Thyroid gland (tissue), 4 donors: ENCODE measurements at regions not wholly inside any gene's neighbourhood (a gene's known extent, or its start where the extent isn't known, plus 50 kb on each side); places are given as distances from the start of the nearest gene placed in this dataset.

Experiments used
- DNase-seq, 2 donors: peaks; one replicate each; pipeline ENCODE4 v3.0.0-alpha.2; 2019
- H3K27ac ChIP-seq, 3 donors: fragments of 200-600 bp; sonication (generic); 1 replicate in 2 of 3; 2 replicates in 1 of 3; pipeline ENCODE4 v1.5.1; 2016 to 2019; ENCODE audit warnings: mild to moderate bottlenecking in 1 of 3, moderate library complexity in 1 of 3
- H3K27me3 ChIP-seq: fragments of 200-600 bp; sonication (generic); one replicate; pipeline ENCODE4 v1.5.1; 2019
- H3K36me3 ChIP-seq, 2 donors: fragments of 200-600 bp; sonication (generic); one replicate each; pipeline ENCODE4 v1.5.1; 2016 to 2019
- H3K4me1 ChIP-seq, 2 donors: fragments of 200-600 bp; sonication (generic); one replicate each; pipeline ENCODE4 v1.5.1; 2017 to 2019
- H3K4me3 ChIP-seq, 3 donors: fragments of 200-600 bp; sonication (generic); replicated peaks in 1 of 3; 1 replicate in 2 of 3; 2 replicates in 1 of 3; pipeline ENCODE4 v1.5.1; 2016; ENCODE audit warnings: mild to moderate bottlenecking in 1 of 3
- H3K9me3 ChIP-seq: fragments of 200-600 bp; sonication (generic); one replicate; pipeline ENCODE4 v1.5.1; 2017
- POLR2A ChIP-seq, 2 donors: fragments of 450-650 bp; IDR thresholded peaks; one replicate each; pipeline ENCODE4 v1.6.1; 2017; ENCODE audit warnings: antibody characterized with exemption in 2 of 2, mild to moderate bottlenecking in 2 of 2, moderate library complexity in 1 of 2
- WGBS, 2 donors: methylation state at CpG; one replicate each; pipeline ENCODE4 v1.1.5; 2017; 5-methylcytosine and 5-hydroxymethylcytosine counted together
- intact Hi-C: fragments of 100-400 bp; cut with DNase I; formaldehyde crosslinking; loops from one replicate; pipeline ENCODE4 v1.15.1; 2023
- TF ChIP-seq, protein P1 (sequence below), 6 experiments: fragments of 200-600 bp in 3 of 6; fragments of 450-650 bp in 3 of 6; sonication (generic) in 3 of 6; IDR thresholded peaks; one replicate each; pipeline ENCODE4 v1.5.1; 2016 to 2019; ENCODE audit warnings: antibody characterized with exemption in 6 of 6, mild to moderate bottlenecking in 2 of 6, inconsistent platforms in 1 of 6, moderate library complexity in 1 of 6

DNA sequence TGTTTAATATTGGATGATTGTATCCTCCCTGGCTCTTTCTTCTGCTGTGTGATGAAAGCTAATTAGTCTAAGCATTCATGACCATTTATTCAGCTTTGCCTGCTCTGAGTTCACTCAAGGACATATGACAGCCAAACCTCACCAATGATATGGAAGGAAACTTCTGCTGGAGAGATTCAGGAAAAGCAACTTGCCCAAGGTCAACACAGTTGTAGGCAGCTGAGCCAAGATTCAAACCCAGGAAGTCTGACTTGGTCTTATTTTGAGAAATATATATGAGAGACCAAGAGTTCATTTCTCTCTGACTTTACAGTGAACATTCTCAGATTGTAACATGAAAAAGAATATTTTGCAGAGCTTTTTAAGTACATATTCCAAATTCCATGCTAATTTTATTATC lies 1588.5 kb upstream of the PIK3C3 start:
- H3K4me3 ChIP-seq = no peak overlapping the region
- no peaks in the 10 kb centered on the region for H3K27me3 ChIP-seq
- H3K9me3 ChIP-seq = no peaks in the 10 kb centered on the region
- no peak overlapping the region for H3K27ac ChIP-seq
- H3K4me1 ChIP-seq = peaks cover 8 to 12% of the 10 kb centered on the region in 2 donors
- no peak for DNase-seq
- no peaks in the 10 kb centered on the region for H3K36me3 ChIP-seq
- intact Hi-C loops = no loop called here
- TF ChIP-seq, protein P1, sequence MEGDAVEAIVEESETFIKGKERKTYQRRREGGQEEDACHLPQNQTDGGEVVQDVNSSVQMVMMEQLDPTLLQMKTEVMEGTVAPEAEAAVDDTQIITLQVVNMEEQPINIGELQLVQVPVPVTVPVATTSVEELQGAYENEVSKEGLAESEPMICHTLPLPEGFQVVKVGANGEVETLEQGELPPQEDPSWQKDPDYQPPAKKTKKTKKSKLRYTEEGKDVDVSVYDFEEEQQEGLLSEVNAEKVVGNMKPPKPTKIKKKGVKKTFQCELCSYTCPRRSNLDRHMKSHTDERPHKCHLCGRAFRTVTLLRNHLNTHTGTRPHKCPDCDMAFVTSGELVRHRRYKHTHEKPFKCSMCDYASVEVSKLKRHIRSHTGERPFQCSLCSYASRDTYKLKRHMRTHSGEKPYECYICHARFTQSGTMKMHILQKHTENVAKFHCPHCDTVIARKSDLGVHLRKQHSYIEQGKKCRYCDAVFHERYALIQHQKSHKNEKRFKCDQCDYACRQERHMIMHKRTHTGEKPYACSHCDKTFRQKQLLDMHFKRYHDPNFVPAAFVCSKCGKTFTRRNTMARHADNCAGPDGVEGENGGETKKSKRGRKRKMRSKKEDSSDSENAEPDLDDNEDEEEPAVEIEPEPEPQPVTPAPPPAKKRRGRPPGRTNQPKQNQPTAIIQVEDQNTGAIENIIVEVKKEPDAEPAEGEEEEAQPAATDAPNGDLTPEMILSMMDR (IDR thresholded peaks at IDR 0.05) = no peak
- no peak for TF ChIP-seq POLR2A (IDR thresholded peaks at IDR 0.05)

DNA sequence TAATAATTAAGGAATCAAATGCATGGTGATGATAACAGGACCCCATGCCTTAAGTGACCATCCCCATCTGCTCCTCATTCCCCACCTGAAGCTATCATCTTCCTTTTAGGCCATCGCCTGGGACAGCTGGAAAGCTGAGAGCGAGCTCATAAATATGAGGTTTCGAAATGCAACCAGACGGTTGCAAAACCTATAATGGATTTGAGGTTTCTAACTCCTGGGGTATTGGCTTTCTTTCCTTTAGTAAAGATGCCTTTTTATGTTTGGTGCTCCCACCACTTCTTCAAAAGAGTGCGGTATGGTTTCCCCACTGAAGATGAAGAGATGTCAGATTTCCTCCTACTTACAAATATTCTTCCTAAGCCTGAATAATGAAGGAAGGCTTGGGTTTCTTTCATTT lies 1589.5 kb upstream of the PIK3C3 start:
- no peaks in the 10 kb centered on the region for H3K36me3 ChIP-seq
- H3K4me1 ChIP-seq = peaks cover 8 to 12% of the 10 kb centered on the region in 2 donors
- H3K27me3 ChIP-seq = no peaks in the 10 kb centered on the region
- no peak overlapping the region for H3K27ac ChIP-seq
- TF ChIP-seq POLR2A (IDR thresholded peaks at IDR 0.05) = no peak
- TF ChIP-seq, protein P1 (IDR thresholded peaks at IDR 0.05) = no peak
- intact Hi-C loops = no loop called here
- DNase-seq = no peak
- no peaks in the 10 kb centered on the region for H3K9me3 ChIP-seq
- WGBS, 2 donors = 89 to 93% methylated on average over 5 of the region's 5 CpGs
- no peak overlapping the region for H3K4me3 ChIP-seq

DNA sequence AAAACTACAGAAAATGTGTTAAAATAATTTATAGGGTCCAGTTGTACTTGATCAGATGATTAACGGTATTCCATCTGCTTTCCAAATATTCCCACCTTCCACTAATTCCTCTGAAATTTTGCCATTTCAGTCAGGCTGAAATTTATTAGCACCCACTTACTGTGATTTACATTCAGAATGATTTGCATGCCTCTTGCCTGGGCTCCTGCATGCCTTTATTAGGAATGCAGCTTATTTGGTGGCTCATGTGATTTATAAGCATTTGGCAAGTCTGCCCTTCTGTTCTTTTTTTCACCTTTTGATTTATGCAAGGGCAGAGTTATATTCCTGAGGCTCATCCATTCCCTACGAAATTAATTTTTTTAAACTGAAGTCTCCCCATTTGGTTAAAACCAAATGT lies 1594.5 kb upstream of the PIK3C3 start:
- H3K4me3 ChIP-seq = no peak overlapping the region
- no peak overlapping the region for H3K27ac ChIP-seq
- no peak for DNase-seq
- peaks cover 18 to 20% of the 10 kb centered on the region in 2 donors for H3K4me1 ChIP-seq
- intact Hi-C loops = no loop called here
- H3K9me3 ChIP-seq = no peaks in the 10 kb centered on the region
- TF ChIP-seq POLR2A (IDR thresholded peaks at IDR 0.05) = no peak
- TF ChIP-seq, protein P1 (IDR thresholded peaks at IDR 0.05) = no peak
- H3K36me3 ChIP-seq = no peaks in the 10 kb centered on the region
- H3K27me3 ChIP-seq = no peaks in the 10 kb centered on the region
- WGBS, 2 donors = 83 to 87% methylated on average over 2 of the region's 2 CpGs

DNA sequence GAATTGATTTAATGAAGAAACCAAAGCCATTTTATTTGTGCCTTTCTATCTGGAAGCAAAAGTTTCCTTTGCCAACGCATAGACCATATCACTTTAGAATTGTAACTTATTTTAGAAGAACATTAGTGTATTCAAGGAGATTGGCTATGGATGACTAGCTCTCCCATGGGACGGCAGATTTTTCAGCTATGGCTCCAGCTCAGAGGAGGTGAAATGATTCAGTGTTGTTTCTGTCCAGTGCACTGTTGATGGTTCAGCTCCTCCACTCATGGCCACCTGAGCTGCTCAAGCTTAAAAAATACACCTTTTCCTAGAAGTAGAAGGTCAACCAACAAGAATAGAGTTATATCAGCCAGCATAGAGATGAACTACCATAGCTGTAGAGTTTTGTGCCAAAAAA lies 1597.5 kb upstream of the PIK3C3 start:
- no peaks in the 10 kb centered on the region for H3K9me3 ChIP-seq
- peak overlapping the region; percentile 28 to 58 (median 43) for H3K27ac ChIP-seq
- H3K4me1 ChIP-seq = peaks cover 18 to 20% of the 10 kb centered on the region in 2 donors
- H3K36me3 ChIP-seq = no peaks in the 10 kb centered on the region
- H3K27me3 ChIP-seq = no peaks in the 10 kb centered on the region
- peak; percentile 77 to 79 for DNase-seq
- 31 to 38% methylated on average over 2 of the region's 2 CpGs for WGBS, 2 donors
- intact Hi-C loops = no loop called here
- H3K4me3 ChIP-seq = no peak overlapping the region
- TF ChIP-seq, protein P1 (IDR thresholded peaks at IDR 0.05) = no peak
- no peak for TF ChIP-seq POLR2A (IDR thresholded peaks at IDR 0.05)

DNA sequence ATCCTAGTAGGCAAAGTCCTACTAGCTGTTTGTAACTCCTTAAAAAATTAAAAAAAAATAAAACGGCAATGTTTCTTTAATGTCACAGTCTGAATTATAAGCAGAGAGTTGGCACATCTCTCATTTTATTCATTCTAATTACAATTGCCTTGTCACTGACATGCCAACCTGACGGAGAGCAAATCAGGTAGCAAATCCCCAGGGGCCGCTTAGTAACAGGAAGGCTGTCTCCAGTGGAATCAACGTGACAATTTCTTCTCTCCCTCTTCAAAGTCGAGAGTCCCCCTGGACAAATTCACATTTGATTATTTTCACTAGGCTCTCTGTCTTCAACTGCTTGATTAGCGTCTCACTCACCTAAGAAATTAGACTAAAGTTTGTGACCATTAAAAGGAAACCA lies 1598.9 kb upstream of the PIK3C3 start:
- Histone ChIP-seq H3K27ac (no peak overlapping the region), H3K4me1 (peaks cover 18 to 20% of the 10 kb centered on the region in 2 donors), H3K9me3 (no peaks in the 10 kb centered on the region), H3K4me3 (no peak overlapping the region), H3K36me3 (no peaks in the 10 kb centered on the region), H3K27me3 (no peaks in the 10 kb centered on the region)
- no peak for DNase-seq
- TF ChIP-seq POLR2A (IDR thresholded peaks at IDR 0.05) = no peak
- TF ChIP-seq, protein P1 (IDR thresholded peaks at IDR 0.05) = no peak
- 47 to 62% methylated on average over 6 of the region's 6 CpGs for WGBS, 2 donors
- intact Hi-C loops = no loop called here
